ENCODE measurements at regions not wholly inside any gene's neighbourhood (a gene's known extent, or its start where the extent isn't known, plus 50 kb on each side); places are given as distances from the start of the nearest gene placed in this dataset.

DNA sequence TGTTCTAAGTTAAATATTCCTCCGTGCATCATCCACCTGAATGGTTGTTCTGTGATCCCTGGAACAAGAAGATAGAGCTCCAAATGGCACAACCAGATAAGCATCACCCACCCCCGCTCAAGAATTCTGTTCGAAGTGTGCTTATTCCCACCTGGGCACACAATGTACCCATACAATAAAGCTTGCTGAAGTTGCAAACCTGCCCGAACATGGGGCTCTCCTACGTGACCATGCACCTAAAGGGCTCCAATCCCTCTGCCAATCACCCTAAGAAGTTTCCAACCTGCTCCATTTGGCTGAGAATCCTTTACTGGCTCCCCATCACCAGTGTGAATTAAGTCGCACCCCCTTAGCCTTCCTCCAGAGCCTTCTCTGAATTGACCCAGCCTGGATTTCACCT lies 1157.4 kb downstream of the TBC1D22A start:
- Histone ChIP-seq H3K36me3 (no peaks in the 10 kb centered on the region), H3K4me3 (no peak overlapping the region), H3K9me3 (no peaks in the 10 kb centered on the region), H3K27ac (no peak overlapping the region), H3K27me3 (peaks cover 0 to 4% (median 0%) of the 10 kb centered on the region in 4 donors), H3K4me1 (no peaks in the 10 kb centered on the region)
- no peak for TF ChIP-seq POLR2A (IDR thresholded peaks at IDR 0.05)
- TF ChIP-seq CTCF (IDR thresholded peaks at IDR 0.05): no peak
- no peak for DNase-seq
- intact Hi-C loops (cut with DNase I): no loop called here
- 70 to 85% methylated on average over 6 of the region's 6 CpGs for WGBS, 2 donors

DNA sequence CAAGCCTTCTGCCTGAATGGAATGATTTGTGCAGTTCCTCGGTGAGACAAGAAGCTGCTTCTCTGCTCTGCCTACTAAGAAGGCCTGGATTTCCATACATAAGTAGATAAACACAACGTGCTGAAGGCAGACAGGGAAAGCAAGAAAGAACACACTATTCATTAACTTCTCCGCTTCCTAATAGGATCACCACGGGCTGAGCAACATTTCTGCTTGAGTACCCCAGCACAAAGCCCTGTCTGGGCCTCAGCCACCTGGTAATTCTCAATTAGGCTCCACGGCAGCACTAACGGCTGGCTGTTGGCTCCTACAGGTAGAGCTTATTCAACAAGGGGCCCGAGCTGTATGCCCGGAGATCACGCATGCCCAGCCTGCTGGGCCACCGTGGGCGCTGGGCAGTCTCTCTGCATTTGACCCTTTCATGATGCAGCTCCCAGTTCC lies 1156.6 kb downstream of the TBC1D22A start:
- no peak for TF ChIP-seq POLR2A (IDR thresholded peaks at IDR 0.05)
- TF ChIP-seq CTCF (IDR thresholded peaks at IDR 0.05): no peak
- DNase-seq: no peak

DNA sequence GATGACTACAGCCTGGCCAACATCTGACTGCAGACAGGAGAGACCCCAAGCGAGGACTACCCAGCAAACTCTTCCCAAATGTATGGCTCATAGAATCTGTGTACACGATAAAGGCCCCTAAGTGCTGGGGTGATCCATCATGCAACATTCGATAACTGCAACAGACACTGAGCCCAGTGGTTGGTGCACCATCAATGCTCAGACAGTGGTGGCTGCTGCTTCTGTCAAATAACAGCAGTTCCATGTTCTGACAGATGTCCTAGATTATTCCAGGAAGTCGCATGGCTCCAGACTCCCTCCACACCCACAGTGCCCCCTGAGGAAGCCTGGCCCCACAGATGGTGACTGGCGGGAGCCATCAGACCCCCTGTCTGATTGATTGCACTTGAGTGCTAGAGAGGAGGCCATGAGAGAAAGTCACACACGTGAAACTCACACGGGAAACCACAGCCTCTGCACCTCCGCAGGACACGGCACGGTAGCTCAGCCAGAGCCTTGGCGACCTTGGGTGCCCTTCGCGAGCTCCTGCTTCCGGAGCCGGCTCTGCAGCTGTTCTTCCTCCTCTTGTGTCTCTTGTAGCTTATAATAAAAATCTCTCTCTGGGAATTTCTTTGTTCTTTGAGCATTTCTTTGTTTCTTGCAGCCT lies 1155.9 kb downstream of the TBC1D22A start:
- Histone ChIP-seq H3K27ac (no peak overlapping the region), H3K4me1 (no peaks in the 10 kb centered on the region), H3K36me3 (no peaks in the 10 kb centered on the region), H3K9me3 (no peaks in the 10 kb centered on the region), H3K27me3 (no peaks in the 10 kb centered on the region), H3K4me3 (no peak overlapping the region)
- TF ChIP-seq CTCF (IDR thresholded peaks at IDR 0.05): no peak
- no peak for TF ChIP-seq POLR2A (IDR thresholded peaks at IDR 0.05)
- WGBS, 2 donors: 46 to 59% methylated on average over 13 to 14 of the region's 15 CpGs
- DNase-seq: no peak
- intact Hi-C loops (cut with DNase I): no loop called here

More for the DNA sequence above, 1156.6 kb downstream of the TBC1D22A start:
- intact Hi-C loops (cut with DNase I): no loop called here
- Histone ChIP-seq H3K27me3 (no peaks in the 10 kb centered on the region), H3K36me3 (no peaks in the 10 kb centered on the region), H3K27ac (no peak overlapping the region), H3K9me3 (no peaks in the 10 kb centered on the region), H3K4me1 (no peaks in the 10 kb centered on the region), H3K4me3 (no peak overlapping the region)
- WGBS, 2 donors: 39 to 49% methylated on average over 6 of the region's 11 CpGs

DNA sequence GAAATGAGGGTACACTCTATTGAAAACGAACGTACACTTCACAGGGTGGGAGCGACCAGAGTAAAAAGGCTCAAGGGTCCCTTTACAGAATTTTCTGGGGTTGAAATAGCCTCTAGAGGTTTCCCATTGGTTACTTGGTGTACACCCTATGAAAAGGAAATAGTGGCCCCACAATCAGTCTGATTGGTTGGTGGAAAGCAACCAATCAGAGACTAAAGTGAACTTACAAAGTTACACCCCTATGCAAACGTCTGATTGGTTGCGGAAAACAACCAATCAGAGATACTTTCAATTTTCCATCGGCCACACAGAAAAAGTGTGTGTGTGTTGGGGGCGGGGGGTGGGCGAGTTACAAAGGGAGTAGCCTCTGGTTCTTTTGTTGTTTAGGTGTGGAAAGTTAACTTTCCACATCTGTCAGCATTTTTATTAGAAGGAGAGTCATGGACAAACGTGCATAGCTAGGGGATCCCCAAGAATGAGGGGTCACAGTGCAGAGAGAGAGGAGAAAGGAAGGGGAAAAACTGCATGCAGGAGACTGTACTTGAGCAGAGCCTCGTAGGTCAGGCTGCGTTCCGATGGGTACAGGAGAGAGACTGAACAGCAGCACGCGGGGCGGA lies 1152.1 kb downstream of the TBC1D22A start:
- intact Hi-C loops (cut with DNase I): no loop called here
- Histone ChIP-seq H3K27ac (no peak overlapping the region), H3K4me3 (no peak overlapping the region), H3K9me3 (peaks cover 0 to 11% (median 7%) of the 10 kb centered on the region in 3 donors), H3K36me3 (no peaks in the 10 kb centered on the region), H3K4me1 (no peaks in the 10 kb centered on the region), H3K27me3 (no peaks in the 10 kb centered on the region)
- no peak for DNase-seq
- TF ChIP-seq CTCF (IDR thresholded peaks at IDR 0.05): no peak
- TF ChIP-seq POLR2A (IDR thresholded peaks at IDR 0.05): no peak
- WGBS, 2 donors: 75 to 84% methylated on average over 15 of the region's 15 CpGs

DNA sequence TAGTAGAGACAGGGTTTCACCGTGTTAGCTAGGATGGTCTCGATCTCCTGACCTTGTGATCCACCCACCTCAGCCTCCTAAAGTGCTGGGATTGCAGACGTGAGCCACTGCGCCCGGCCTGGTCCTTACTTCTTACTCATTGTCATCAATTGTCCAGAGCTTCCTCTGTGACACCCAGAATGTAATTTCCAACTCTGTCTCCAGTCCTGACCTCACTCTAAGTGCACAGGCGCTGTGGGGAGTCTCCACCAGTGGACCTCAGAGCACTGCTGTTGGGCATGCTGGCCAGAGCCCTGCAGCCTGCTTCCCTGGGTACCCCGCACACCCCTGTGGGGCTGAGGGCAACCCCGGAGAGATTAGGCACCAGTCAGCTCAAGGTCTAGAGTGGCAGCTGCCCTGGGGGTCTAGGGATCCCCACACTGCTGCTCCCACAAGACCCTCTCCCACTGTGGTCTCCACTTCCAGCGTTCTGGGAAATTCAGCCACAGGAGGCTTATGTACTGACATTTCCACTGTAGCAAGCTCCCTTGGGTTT lies 1140.3 kb downstream of the TBC1D22A start:
- TF ChIP-seq CTCF (IDR thresholded peaks at IDR 0.05) (no peak), POLR2A (IDR thresholded peaks at IDR 0.05) (no peak)
- DNase-seq: no peak
- intact Hi-C loops (cut with DNase I): no loop called here
- Histone ChIP-seq H3K4me1 (no peaks in the 10 kb centered on the region), H3K9me3 (no peaks in the 10 kb centered on the region), H3K27ac (no peak overlapping the region), H3K27me3 (no peaks in the 10 kb centered on the region), H3K4me3 (no peak overlapping the region), H3K36me3 (no peaks in the 10 kb centered on the region)
- 82 to 93% methylated on average over 5 to 9 of the region's 9 CpGs for WGBS, 2 donors

All from esophagus squamous epithelium (tissue), 5 donors.